RPMI7951 (cell line): ENCODE measurements at regions not wholly inside any gene's neighbourhood (a gene's known extent, or its start where the extent isn't known, plus 50 kb on each side); places are given as distances from the start of the nearest gene placed in this dataset.
"Not testable (repeated sequence)": the region's sequence is repeated elsewhere in the genome, so short reads cannot be mapped to it uniquely, and the experiment has no call there.

Experiments used
- DNase-seq: peaks from one replicate; pipeline ENCODE4 v3.0.0-alpha.2; 2012; ENCODE audit warnings: low read depth

- DNase-seq: not testable (repeated sequence)
Measured at GRCh38 chrX:73961867-73962266, 109.4 kb upstream of the XIST start.

GRCh38 chrX:73944563-73944908, 92.0 kb upstream of the XIST start:
- DNase-seq: peak; percentile 14

- peak; percentile 90 for DNase-seq
Measured at GRCh38 chrX:73943693-73944562, 91.4 kb upstream of the XIST start.

GRCh38 chrX:73940893-73941470, 88.5 kb upstream of the XIST start:
- no peak for DNase-seq

GRCh38 chrX:73937843-73938242, 85.3 kb upstream of the XIST start:
- not testable (repeated sequence) for DNase-seq

- DNase-seq: no peak
Measured at GRCh38 chrX:73932522-73932921, 80.0 kb upstream of the XIST start.

- DNase-seq: peak; percentile 20
Measured at GRCh38 chrX:73930300-73930699, 77.8 kb upstream of the XIST start.

- peak; percentile 34 for DNase-seq
Measured at GRCh38 chrX:73922856-73923455, 70.4 kb upstream of the XIST start.

- DNase-seq: peak; percentile 91
Measured at GRCh38 chrX:73916931-73917667, 64.6 kb upstream of the XIST start.

GRCh38 chrX:73916489-73916888, 64.0 kb upstream of the XIST start:
- DNase-seq: no peak

GRCh38 chrX:73914792-73915191, 62.3 kb upstream of the XIST start:
- DNase-seq: not testable (repeated sequence)

- DNase-seq: peak; percentile 80
Measured at GRCh38 chrX:73913580-73913979, 61.1 kb upstream of the XIST start.

GRCh38 chrX:73911946-73912345, 59.4 kb upstream of the XIST start:
- not testable (repeated sequence) for DNase-seq

GRCh38 chrX:73905749-73906374, 53.3 kb upstream of the XIST start:
- DNase-seq: not testable (repeated sequence)

- DNase-seq: peak; percentile 11
Measured at GRCh38 chrX:73903941-73904340, 51.4 kb upstream of the XIST start.
